GM18499 (cell line): ENCODE measurements at regions not wholly inside any gene's neighbourhood (a gene's known extent, or its start where the extent isn't known, plus 50 kb on each side); places are given as distances from the start of the nearest gene placed in this dataset.

Experiments
- ATAC-seq: cut with Tn5 transposase; IDR thresholded peaks from one replicate; pipeline ENCODE4 v1.9.1; 2021; ENCODE audit warnings: moderate number of reproducible peaks; ENCODE audit not compliant: insufficient read depth, unreplicated experiment

DNA sequence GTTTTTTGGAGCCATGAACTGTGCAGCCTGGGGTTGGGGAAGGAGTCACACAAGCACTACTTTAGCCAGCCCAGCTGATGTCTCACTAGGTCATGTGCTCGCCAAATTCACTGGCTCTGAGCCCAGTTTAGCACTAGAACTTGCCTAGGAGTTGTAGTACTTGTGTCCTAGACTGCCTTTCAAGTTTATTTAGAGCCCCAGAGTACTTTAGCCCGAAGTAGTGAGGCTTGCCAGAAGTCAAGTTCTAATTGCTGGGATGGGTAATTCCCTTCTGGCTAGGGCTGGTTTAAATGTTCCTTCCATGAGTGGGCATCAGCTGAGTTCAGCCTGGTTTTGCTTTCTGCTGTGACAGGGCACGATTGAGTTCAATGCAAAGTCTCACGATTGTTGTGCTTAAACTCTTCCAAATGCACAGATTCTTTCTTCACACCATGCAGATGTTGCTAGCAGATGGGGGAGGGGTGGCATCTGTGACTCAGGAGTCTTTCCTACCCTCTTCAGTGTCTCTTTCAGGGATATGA, 228.2 kb upstream of the ZPLD1 start:
- ATAC-seq: no peak

DNA sequence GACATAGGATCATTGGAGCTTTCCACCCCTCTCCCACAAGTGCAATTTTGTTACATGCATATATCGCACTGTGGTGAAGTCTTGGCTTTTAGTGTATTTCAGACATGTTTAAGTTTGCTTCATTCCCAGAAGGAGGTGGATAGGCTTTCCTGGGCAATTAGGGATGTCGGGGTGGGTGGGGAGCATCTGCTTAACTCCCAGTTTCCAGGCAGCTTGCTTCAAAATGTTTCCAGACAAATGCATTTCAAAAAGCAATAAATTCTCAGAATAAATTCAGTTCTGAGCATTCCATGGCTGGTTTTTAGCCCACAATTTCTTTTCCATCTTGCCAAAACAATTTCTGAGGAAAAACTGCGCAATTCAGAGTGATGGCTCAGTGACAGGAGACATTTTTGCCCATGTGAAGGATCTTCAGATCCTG, 227.7 kb upstream of the ZPLD1 start:
- no peak for ATAC-seq

DNA sequence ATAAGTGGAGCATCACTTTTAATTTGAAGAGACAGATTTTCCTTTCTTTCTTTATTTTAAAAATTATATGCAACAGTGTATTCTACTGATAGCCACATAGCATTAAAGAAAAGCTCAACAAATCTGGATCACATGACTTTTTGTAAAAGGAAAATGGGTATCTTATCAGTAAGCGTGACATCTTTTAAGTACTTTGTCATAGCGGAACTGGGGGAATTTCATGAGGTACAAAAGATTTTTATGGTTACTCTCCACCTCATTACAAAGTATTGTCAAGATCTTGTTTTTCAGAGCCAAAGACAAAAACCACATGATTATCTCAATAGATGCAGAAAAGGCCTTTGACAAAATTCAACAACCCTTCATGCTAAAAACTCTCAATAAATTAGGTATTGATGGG, 219.6 kb upstream of the ZPLD1 start:
- no peak for ATAC-seq

DNA sequence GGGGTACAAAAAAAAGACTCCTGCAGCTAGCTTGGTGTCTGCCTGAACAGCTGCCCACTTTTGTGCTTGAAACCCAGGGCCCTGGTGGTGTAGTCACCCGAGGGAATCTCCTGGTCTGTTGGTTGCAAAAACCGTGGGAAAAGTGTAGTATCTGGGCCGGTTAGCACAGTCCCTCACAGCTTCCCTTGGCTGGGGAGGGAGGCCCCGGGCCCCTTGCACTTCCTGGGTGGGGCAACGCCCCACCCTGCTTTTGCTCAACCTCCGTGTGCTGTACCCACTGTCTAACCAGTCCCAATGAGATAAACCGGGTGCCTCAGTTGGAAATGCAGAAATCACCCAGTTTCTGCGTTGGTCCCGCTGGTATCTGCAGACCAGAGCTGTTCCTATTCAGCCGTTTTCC, 211.7 kb upstream of the ZPLD1 start:
- ATAC-seq: no peak

DNA sequence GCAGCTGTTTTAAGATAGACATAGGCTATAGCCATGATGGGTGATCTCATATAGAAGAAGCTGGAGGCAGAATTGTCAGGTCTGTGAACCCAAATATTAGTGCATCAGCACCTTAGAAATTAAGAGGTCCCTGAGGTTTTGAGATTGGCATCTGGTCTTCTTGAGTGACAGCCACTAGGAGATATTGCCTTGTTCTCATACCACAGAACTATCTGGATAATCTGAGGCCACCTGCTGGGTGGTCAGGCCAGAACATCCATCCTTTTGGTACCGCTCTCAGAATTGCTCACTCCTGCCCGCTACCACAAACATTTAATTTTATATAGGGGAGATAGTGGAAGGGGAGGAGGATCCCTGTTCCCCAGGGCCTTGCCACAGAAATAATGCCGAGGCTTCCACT, 210.6 kb upstream of the ZPLD1 start:
- no peak for ATAC-seq

DNA sequence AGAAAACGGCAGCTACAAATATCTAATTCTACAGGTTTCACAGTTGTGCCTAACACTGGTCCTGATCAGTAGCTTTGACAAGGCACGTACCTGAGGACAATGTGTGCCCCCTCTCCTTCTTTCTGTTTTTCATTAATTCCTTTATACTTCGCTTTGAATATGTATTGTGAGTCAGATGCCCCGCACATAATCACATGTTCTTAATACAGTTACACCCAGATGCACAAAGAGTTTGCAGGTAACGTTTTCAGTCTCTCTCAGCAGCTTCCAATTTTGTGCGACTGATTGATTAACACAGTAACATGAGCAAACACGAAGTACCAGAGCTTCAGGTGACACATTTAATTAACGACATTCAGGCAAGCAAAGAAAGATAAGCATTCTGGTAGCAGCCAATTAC, 209.8 kb upstream of the ZPLD1 start:
- no peak for ATAC-seq

DNA sequence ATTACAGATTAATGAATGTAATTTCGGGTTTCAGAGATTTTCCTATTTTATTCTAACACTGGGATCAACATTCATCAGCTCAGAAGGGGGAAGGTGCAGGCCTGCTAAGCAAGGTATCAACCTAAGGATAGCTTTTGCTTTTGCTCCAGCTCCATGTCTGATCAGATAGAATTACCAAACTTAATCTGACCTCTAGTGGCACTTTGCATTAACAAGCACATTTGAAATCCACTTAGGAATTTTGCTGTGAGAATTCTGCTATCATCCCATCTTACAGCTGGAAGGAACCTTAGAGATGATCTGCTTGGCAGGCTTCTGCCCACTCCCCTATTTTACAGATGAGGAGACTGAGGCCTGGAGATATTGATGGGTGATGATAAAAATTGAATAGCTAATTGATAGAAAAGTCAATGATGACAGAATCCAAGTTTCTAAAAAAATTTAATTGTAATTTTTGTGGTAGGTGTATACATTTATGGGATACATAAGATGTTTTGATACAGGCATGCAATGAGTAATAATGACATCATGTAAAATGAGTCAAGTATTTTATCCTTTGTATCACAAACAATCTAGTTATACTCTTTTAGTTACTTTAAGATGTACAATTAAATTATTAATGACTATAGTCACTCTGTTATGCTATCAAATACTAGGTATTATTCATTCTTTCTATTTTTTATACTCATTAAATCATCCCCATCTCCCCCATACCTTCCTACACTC, 209.2 kb upstream of the ZPLD1 start:
- no peak for ATAC-seq

DNA sequence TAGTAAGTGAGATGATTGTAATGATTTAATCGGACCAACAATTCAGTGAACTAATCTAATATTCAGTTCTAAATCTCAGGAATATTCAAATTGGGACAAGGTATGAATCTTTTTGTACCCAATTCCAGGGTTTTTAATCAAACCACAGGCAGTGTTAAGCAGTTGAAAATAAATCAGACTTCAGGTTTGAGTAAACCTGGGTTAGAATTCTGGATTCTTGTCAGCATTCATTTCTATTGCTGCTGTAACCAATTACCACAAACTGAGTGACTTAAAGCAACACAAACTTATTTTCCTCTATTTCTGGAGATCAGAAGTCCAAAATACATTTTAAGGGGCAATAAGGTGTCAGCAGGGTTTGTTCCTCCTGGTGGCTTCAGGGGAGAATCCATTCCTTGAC, 208.4 kb upstream of the ZPLD1 start:
- ATAC-seq: no peak

DNA sequence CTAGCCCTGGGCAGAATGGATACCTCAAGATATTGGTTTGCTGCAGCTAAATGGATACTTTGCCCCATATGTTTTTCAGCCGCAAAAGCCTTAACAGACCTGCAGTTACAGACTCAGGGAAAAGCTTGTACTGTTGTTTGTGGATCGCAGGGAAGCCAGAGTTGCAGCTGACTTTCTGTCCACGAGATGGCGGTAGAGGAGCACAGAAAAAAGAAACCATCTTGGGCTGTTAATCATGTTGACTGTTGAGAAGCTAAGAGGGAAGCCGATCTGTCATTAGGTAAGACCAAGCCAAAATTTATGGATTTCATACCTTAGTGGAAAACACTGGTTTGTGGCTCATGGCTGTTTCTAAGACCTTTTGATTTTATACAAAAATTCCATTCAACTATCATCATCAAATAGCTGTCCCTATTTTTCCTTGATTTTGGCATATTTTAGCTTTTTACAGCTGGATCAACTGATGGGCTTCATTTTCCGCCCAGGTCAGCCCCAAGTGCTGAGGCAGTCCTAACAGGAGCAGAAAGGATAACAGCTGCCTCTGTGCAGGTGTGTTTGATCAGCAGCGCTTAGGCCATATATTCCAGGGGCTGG, 205.7 kb upstream of the ZPLD1 start:
- ATAC-seq: peak; percentile 32

DNA sequence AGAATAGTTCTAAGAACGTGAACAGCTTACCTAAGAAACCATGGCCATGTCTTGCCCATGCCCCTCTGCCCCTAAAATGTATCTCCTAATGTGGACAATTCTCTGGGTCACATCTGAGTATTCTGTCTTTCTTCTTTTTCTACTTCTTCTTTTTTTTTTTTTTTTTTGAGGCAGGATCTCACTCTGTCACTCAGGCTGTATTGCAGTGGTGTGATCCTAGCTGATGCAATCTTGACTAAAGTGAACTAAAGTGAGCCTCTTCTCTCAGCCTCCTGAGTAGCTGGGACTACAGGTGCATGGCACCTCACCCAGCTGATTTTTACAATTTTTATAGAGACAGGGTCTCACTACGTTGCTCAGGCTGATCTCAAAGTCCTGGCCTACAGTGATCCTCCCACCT, 204.8 kb upstream of the ZPLD1 start:
- ATAC-seq: no peak

DNA sequence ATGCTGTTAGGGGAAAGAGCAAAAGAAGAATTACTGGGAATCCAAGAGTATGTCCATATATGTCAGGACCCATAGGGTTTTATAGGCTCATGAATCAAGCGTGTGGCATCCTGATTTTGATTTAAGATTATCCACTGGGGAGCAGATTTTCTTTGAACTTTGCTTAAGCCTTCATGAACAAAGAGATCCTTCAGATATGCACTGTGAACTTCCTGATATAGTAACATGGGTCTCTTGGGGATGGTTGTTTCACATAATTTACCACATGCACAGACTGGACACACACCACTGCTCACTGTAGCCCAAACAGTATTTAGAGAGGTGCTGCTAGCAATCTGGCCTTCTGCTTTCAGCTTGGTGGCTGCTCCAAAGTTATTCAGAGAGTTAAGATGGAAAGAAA, 200.9 kb upstream of the ZPLD1 start:
- ATAC-seq: peak; percentile 91

DNA sequence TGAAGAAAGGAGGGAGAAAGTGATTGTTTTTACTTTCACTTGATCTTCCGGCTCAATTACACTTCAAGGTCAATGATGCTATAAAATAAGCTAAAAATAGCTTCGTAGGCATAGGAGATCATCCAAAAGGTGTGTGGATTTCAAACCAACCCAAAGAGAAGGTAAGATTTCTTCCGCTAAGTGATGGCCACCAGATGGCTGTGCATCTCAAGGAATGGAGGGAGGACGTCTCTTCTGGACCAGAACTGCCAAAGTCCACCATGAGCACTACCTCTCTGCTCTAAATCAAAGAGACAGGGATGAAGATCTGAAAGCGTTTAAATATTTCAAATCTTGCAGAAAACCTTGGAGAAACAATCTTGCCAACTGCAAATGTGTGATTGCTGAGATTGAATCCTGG, 199.1 kb upstream of the ZPLD1 start:
- ATAC-seq: no peak

DNA sequence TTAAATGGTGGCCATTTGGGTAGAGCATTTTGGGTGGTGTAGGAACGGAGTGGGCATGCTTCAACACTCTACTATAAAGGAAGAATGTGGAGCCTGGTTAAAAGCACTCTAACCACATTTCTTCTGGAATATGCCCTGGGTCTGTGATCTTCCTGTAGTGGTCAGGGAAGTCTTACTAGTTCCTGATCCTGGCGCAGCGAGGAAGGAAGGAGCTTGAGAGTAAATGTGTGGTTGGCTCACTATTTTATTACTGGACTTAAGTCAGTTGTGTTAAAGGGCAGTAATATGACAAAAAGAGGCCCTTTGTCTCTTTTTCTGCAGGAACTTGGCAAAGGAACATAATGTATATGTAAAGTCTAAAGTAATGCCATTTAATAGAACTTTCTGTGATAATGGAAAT, 197.6 kb upstream of the ZPLD1 start:
- ATAC-seq: no peak

DNA sequence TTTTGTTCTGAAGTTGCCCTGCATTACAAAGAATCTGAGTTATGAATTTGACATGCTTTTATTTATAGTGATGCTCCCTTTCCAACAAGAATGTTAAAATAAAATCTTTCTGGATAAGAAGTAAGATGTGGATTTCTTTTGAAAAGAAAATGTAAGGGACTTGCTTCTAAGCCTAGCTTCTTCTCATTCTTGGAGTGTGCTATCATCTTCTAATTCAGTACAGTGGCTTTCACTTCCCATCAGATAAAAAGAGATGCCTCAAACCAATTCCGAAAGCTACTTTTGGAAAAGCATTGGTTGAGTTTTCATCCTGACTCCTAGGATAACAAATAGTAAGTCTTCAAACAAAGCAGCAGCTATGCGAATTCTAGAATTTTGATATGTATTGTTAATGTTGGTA, 197.0 kb upstream of the ZPLD1 start:
- ATAC-seq: no peak

DNA sequence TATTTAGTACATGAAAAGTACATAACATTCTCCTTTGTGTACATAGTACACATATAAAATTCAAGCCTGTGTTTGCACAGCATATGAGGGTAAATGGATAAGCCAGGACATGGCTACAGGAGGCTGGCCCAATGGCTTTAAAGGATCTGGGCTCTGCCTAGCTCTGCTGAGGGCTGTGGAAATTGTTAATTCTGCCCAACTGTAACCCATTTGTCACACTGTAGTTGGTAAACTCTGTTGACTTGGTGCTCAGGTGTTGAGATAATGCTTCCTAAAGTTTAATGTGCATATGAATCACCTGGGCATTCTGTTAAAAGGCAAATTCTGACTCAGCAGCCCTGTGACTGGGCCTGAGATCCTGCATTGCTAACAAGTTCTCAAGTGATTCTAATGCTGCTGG, 196.5 kb upstream of the ZPLD1 start:
- no peak for ATAC-seq

DNA sequence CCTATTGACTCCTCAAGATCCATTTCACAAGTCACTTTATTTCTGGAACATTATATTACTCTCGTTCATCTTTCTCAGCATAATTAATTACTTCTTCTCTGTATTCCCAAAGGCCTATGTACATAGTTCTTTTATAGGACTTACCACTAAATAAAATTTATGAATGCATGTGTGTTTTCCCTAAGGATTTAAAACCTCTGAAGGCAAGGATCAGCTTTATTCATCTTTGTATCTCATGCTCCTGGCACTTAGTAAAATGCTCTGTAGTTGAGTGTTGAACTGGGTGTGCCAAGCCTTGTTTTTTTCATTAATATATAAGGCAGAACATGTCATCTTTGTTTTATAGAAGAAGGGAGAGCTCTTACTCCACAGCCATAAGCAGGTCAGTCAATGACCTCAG, 194.1 kb upstream of the ZPLD1 start:
- ATAC-seq: no peak

DNA sequence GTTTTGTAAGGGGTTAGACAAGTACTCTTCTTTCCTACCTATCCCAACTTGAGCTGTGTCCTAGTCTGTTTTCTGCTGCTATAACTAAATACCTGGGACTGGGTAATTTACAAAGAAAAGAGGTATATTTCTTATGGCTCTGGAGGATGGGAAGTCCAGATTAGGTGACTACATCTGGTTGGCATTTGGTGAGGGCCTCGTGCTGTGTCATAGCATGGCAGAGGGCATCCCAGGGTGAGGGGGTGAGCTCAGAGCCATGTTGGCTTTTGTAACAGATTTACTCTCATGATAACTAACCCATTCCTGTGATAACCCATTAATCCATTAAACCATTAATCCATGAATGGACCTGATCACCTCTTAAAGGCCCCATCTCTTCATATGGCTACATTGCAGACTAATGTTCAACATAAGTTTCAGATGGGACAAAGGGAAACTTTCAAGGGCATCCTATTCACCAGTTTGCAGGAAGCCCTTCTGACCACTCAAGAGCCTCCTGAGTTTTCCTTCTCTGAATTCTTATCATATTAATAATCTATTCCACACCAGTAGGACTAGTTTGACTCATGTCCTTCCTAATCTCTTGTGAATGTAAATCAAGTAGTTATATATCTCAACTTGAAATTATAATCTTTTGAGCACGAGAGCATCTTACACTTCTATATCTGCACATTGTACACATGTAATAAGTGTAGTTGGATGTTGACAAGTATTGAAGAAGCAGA, 185.7 kb upstream of the ZPLD1 start:
- ATAC-seq: no peak

DNA sequence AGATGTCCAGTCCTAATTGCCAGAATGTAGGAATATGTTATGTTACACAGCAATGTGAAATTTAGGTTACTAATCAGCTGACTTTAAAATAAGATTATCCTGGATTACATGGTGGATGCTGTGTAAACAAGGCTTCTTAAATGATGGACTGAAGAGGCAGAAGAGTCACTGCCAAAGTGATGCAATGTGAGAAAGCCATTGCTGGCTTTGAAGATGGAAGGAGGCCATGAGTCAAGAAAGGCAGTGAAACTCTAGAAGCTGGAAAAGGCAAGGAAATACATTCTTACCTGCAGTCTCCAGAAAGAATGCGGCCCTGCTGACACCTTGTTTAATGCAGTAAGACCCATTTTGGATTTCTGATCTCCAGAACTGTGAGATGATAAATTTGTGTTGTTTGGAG, 179.1 kb upstream of the ZPLD1 start:
- ATAC-seq: no peak

DNA sequence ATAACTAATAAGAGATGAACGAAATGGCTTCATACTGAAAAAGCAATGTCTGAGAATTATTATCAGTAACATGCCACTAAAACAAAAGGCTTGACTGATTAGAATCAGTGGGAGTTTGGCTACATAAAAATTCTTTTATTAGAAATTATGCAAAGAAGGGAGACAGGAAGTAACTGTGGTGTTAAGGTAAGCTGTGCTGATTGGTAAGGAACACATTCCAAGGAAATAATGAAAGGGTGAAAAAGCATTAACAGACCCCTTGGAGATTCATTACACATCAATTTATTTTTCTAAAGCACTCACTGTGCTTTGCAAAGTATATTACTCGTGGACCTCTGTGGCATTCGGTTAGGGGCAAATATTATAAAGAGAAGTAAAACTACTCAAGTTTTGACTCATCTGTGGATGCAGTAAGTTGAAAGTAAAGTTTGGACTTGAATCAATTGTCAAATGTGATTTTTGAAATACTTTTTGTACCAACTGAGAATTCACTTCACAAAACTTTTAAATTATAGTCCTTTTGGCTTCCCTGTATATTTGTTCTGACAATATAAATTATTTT, 176.1 kb upstream of the ZPLD1 start:
- ATAC-seq: peak; percentile 86

DNA sequence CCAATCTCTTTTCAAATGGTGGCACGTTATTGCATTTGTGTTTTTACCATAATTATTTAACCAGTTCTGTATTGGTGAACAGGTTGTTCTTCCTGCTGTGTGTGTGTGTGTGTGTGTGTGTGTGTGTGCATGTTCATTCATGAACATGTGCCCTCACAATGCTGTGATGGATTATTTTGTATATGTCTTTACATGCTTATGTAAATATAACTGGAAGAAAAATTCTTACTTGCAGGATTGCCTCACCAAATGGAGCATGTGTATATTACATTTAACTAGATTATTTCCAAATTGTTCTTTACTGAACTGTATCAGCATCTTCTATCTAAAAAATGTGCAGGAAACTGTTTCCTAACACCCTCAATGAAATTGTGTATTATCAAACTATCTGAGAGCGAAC, 175.2 kb upstream of the ZPLD1 start:
- no peak for ATAC-seq

DNA sequence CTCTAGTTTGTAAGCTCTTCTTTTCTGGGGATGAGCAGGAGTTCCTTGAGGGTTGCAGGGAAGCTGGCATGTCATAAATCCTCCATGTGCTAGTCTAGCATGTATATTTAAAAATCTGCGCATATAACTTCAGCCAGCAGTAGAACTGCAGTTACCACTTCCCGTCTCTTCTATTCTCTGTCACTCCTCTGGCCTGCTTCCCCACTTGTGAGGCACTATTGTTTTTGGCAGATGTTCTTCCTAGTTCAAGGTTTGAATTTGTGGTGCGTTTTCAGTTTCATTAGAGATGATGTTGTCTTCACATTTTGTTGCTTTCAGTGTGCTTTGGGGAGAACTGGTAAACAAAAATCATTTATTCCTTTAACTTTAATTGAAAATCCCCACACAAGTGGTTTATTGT, 169.1 kb upstream of the ZPLD1 start:
- ATAC-seq: peak; percentile 55
